ENCODE measurements at regions not wholly inside any gene's neighbourhood (a gene's known extent, or its start where the extent isn't known, plus 50 kb on each side); places are given as distances from the start of the nearest gene placed in this dataset.

DNA sequence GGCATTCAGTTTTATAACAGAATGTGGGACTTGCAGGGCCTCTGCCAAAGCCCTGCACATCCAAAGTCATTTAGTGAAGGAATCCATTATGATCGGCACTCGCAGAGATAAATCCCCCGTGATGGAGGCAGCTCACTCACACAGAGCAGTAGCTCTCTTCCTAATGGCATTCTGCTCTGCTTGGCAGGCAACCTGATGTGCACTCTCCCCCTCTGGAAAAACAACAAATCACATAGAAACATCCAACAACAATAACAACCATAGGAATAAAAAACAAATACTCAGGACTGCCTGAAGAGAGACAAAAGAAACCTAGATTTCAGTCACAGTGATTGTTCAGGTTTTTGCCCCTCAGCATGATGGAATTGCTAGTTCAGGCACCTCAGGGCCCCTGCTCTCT is 59.7 kb downstream of the NAA11 start:
- TF ChIP-seq, protein P1, sequence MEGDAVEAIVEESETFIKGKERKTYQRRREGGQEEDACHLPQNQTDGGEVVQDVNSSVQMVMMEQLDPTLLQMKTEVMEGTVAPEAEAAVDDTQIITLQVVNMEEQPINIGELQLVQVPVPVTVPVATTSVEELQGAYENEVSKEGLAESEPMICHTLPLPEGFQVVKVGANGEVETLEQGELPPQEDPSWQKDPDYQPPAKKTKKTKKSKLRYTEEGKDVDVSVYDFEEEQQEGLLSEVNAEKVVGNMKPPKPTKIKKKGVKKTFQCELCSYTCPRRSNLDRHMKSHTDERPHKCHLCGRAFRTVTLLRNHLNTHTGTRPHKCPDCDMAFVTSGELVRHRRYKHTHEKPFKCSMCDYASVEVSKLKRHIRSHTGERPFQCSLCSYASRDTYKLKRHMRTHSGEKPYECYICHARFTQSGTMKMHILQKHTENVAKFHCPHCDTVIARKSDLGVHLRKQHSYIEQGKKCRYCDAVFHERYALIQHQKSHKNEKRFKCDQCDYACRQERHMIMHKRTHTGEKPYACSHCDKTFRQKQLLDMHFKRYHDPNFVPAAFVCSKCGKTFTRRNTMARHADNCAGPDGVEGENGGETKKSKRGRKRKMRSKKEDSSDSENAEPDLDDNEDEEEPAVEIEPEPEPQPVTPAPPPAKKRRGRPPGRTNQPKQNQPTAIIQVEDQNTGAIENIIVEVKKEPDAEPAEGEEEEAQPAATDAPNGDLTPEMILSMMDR (IDR thresholded peaks at IDR 0.05; ENCODE audit: low read depth, low read length, missing control alignments): no peak
- in situ Hi-C loops (cut with HindIII; ENCODE audit: low pct_ligation_motif_present, low sequenced_read_pairs): no loop called here
- Histone ChIP-seq H3K27ac (no peak overlapping the region), H3K36me3 (replicated peaks) (no peaks in the 10 kb centered on the region), H3K27me3 (replicated peaks) (no peaks in the 10 kb centered on the region), H3K4me3 (ENCODE audit: low read depth, low read length) (no peak overlapping the region)
- no peak for DNase-seq

DNA sequence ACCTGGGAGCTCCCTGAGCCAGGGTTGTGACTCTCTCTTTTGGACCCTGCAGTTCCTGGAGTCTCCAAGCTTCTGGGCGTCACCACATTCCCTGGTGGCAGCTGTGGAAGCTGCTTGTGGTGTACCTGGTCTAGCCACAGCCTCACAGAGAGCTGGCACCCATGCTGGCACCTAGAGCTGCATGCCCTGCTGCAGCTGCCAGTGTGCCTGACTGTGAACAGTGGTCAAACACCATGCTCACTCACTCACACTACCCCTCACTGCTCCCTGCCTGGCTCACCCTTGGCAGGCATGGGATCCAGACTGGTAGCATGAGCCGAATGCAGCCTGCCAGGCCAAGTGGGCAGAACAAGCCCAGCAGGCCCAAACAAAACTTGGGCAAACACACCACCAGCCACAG is 66.6 kb downstream of the NAA11 start:
- no peaks in the 10 kb centered on the region for H3K36me3 ChIP-seq (replicated peaks)
- no peak for DNase-seq
- H3K27me3 ChIP-seq (replicated peaks): no peaks in the 10 kb centered on the region
- no peak overlapping the region for H3K4me3 ChIP-seq (ENCODE audit: low read depth, low read length)
- in situ Hi-C loops (cut with HindIII; ENCODE audit: low pct_ligation_motif_present, low sequenced_read_pairs): no loop called here
- TF ChIP-seq, protein P1 (IDR thresholded peaks at IDR 0.05; ENCODE audit: low read depth, low read length, missing control alignments): no peak
- H3K27ac ChIP-seq: no peak overlapping the region

DNA sequence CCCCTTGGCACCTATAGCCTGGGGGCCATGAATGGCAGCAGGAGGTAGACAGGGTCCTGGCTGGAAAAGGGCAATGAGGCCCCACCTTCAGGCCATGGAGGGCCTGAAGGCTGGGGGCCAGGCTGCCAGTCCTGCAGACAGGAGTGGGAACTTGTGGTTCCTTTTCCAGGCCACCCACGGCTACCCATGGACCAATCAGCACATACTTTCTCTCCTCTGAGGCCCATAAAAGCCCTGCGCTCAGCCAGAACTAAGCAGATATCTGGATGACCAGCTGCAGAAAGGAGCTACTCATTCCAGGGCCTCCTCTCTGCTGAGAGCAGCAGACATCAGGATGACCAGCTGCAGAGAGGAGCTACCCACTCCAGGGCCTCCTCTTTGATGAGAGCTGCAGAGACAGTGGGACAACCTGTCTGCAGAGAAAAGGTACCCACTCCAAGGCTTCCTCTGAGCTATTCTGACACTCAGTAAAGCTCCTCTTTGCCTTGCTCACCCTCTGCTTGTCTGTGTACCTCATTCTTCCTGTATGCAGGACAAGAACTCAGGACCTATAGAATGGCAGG is 67.2 kb downstream of the NAA11 start:
- Histone ChIP-seq H3K36me3 (replicated peaks) (no peaks in the 10 kb centered on the region), H3K4me3 (ENCODE audit: low read depth, low read length) (no peak overlapping the region), H3K27ac (no peak overlapping the region), H3K27me3 (replicated peaks) (no peaks in the 10 kb centered on the region)
- TF ChIP-seq, protein P1 (IDR thresholded peaks at IDR 0.05; ENCODE audit: low read depth, low read length, missing control alignments): no peak
- in situ Hi-C loops (cut with HindIII; ENCODE audit: low pct_ligation_motif_present, low sequenced_read_pairs): no loop called here
- DNase-seq: no peak

DNA sequence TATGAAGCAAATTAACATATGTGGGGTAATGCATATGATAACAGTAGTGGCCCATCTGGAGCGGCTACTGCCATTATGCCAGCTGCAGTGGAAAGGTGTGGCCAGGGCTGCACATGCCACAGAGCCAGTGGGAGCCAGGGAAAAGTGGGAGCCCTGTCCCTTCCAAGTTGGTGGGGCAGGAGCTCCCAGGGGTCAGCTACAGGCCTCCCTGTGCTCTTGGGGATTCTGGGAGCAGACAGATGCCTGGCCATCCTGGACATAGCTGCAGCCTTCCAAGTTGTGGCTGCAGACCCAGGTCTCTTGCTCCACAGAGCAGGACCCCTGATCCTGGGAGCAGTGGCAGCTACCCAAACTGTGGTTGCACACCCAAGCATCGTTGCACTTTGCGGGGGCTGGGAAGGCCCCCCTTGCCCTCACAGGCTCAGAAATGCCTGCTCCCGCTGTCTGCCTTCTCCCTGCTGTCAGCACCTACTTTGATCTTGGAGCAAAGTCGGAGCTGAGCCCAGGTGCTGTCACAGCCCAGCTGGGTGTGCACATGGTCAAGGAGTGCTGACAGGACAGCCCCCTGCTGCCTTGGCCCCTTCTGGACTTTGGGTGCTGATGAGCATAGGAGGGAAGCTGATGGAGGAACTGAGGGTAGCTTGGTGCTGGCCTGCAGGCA is 67.8 kb downstream of the NAA11 start:
- in situ Hi-C loops (cut with HindIII; ENCODE audit: low pct_ligation_motif_present, low sequenced_read_pairs): no loop called here
- TF ChIP-seq, protein P1 (IDR thresholded peaks at IDR 0.05; ENCODE audit: low read depth, low read length, missing control alignments): no peak

DNA sequence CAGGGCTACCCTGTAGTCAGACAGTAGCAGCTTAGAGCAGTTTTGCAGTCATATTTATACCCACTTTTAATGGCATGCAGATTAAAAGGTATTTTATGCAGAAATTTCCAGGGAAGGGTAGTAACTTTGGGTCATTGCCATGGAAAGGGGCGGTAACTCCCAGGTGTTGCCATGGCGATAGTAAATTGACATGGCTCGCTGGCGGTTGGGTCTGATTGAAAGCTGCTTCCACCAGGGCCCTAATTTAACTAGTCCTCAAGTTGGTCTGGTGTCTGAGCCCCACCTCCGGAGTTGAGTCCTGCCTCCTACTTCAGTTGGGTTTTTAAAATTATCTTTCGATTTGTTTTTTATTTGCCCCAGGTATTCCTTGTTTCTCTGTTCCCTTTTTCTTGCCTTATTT is 70.1 kb downstream of the NAA11 start:
- H3K4me3 ChIP-seq (ENCODE audit: low read depth, low read length): no peak overlapping the region
- DNase-seq: no peak
- no peaks in the 10 kb centered on the region for H3K36me3 ChIP-seq (replicated peaks)
- TF ChIP-seq, protein P1 (IDR thresholded peaks at IDR 0.05; ENCODE audit: low read depth, low read length, missing control alignments): no peak
- H3K27ac ChIP-seq: no peak overlapping the region
- in situ Hi-C loops (cut with HindIII; ENCODE audit: low pct_ligation_motif_present, low sequenced_read_pairs): no loop called here
- no peaks in the 10 kb centered on the region for H3K27me3 ChIP-seq (replicated peaks)

More for the DNA sequence above, 67.8 kb downstream of the NAA11 start:
- DNase-seq: no peak
- Histone ChIP-seq H3K4me3 (ENCODE audit: low read depth, low read length) (no peak overlapping the region), H3K27me3 (replicated peaks) (no peaks in the 10 kb centered on the region), H3K27ac (no peak overlapping the region), H3K36me3 (replicated peaks) (no peaks in the 10 kb centered on the region)

DNA sequence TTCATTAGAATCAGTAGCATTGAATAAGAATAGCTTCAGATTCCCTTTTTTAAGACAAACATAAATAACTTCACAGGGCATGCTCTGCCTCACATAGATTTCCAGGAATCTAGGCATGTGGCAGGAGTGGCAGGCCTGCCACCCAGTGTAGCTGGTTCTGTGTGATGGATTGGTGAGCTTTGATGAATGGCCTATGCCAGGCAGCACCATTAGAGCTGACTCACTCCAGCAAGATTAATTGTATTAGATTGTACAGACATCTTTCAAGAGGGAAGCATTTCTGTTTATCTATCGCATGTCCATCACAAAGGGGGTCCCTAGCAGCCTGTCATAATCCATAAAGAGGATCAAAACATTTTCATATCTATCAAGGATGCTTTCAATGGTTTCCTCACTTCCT is 71.9 kb downstream of the NAA11 start:
- Histone ChIP-seq H3K4me3 (ENCODE audit: low read depth, low read length) (no peak overlapping the region), H3K36me3 (replicated peaks) (no peaks in the 10 kb centered on the region), H3K27me3 (replicated peaks) (no peaks in the 10 kb centered on the region), H3K27ac (no peak overlapping the region)
- no peak for DNase-seq
- in situ Hi-C loops (cut with HindIII; ENCODE audit: low pct_ligation_motif_present, low sequenced_read_pairs): no loop called here
- TF ChIP-seq, protein P1 (IDR thresholded peaks at IDR 0.05; ENCODE audit: low read depth, low read length, missing control alignments): no peak
